Esophagus squamous epithelium (tissue), 4 donors: ENCODE measurements at regions not wholly inside any gene's neighbourhood (a gene's known extent, or its start where the extent isn't known, plus 50 kb on each side); places are given as distances from the start of the nearest gene placed in this dataset.

Experiments
- POLR2A ChIP-seq, 4 donors: fragments of 450-650 bp; IDR thresholded peaks; one replicate each; pipeline ENCODE4 v1.6.1; 2017; ENCODE audit warnings: antibody characterized with exemption in 4 of 4, mild to moderate bottlenecking in 4 of 4, moderate library complexity in 3 of 4
- TF ChIP-seq, protein P1 (sequence below), 6 experiments: fragments of 450-650 bp in 4 of 6; fragments of 200-600 bp in 2 of 6; sonication (generic) in 2 of 6; IDR thresholded peaks; one replicate each; pipeline ENCODE4 v1.5.1; 2016 to 2019; ENCODE audit warnings: antibody characterized with exemption in 6 of 6, mild to moderate bottlenecking in 4 of 6, moderate library complexity in 4 of 6

DNA sequence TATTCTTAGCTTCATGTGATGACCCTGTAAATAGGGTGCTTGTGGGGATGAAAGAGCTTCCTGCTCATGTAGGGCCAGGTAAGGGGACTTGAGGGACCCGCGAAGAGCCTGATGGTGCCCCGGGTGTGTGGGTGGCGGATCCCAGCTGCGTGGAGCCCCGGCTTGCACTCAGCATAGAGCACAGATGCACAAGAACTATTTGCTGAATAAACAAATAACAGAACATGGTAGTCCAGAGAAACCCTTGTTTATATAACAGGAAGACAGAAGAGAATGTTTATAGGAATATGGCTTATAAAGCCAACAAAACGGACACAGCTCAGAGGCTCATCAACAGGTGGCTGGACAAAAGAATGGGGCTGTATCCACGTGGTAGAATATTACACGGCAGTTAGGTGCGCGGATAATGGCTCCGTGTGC lies 106.9 kb upstream of the COL5A1 start:
- TF ChIP-seq, protein P1, sequence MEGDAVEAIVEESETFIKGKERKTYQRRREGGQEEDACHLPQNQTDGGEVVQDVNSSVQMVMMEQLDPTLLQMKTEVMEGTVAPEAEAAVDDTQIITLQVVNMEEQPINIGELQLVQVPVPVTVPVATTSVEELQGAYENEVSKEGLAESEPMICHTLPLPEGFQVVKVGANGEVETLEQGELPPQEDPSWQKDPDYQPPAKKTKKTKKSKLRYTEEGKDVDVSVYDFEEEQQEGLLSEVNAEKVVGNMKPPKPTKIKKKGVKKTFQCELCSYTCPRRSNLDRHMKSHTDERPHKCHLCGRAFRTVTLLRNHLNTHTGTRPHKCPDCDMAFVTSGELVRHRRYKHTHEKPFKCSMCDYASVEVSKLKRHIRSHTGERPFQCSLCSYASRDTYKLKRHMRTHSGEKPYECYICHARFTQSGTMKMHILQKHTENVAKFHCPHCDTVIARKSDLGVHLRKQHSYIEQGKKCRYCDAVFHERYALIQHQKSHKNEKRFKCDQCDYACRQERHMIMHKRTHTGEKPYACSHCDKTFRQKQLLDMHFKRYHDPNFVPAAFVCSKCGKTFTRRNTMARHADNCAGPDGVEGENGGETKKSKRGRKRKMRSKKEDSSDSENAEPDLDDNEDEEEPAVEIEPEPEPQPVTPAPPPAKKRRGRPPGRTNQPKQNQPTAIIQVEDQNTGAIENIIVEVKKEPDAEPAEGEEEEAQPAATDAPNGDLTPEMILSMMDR (IDR thresholded peaks at IDR 0.05): no peak
- TF ChIP-seq POLR2A (IDR thresholded peaks at IDR 0.05): no peak
